ENCODE measurements at regions not wholly inside any gene's neighbourhood (a gene's known extent, or its start where the extent isn't known, plus 50 kb on each side); places are given as distances from the start of the nearest gene placed in this dataset.

GRCh38 chr6:105791583-105792318 lies 294.4 kb upstream of the PRDM1 start:
- H3K27ac ChIP-seq (replicated peaks): no peak overlapping the region
- DNase-seq: no peak
- TF ChIP-seq CTCF (IDR thresholded peaks at IDR 0.05; ENCODE audit: borderline replicate concordance): no peak
- no peak overlapping the region for H3K4me3 ChIP-seq
- no peaks in the 10 kb centered on the region for H3K27me3 ChIP-seq (ENCODE audit: low read depth)
- intact Hi-C loops (cut with micrococcal nuclease): no loop called here
- no peaks in the 10 kb centered on the region for H3K36me3 ChIP-seq
- no peaks in the 10 kb centered on the region for H3K9me3 ChIP-seq (replicated peaks)
- H3K4me1 ChIP-seq: peaks cover 13% of the 10 kb centered on the region

- intact Hi-C loops (cut with micrococcal nuclease): no loop called here
Observed at GRCh38 chr6:105791179-105791578, 295.0 kb upstream of the PRDM1 start.

GRCh38 chr6:105790635-105791034 lies 295.5 kb upstream of the PRDM1 start:
- no peak overlapping the region for H3K27ac ChIP-seq (replicated peaks)
- intact Hi-C loops (cut with micrococcal nuclease): no loop called here
- no peak for DNase-seq
- H3K27me3 ChIP-seq (ENCODE audit: low read depth): no peaks in the 10 kb centered on the region
- no peak overlapping the region for H3K4me3 ChIP-seq
- no peak for TF ChIP-seq CTCF (IDR thresholded peaks at IDR 0.05; ENCODE audit: borderline replicate concordance)
- H3K4me1 ChIP-seq: peaks cover 13% of the 10 kb centered on the region
- H3K36me3 ChIP-seq: no peaks in the 10 kb centered on the region
- no peaks in the 10 kb centered on the region for H3K9me3 ChIP-seq (replicated peaks)

More at GRCh38 chr6:105791179-105791578, 295.0 kb upstream of the PRDM1 start:
- H3K4me1 ChIP-seq: peaks cover 13% of the 10 kb centered on the region
- H3K36me3 ChIP-seq: no peaks in the 10 kb centered on the region
- no peak for TF ChIP-seq CTCF (IDR thresholded peaks at IDR 0.05; ENCODE audit: borderline replicate concordance)
- no peaks in the 10 kb centered on the region for H3K9me3 ChIP-seq (replicated peaks)
- H3K4me3 ChIP-seq: no peak overlapping the region
- no peaks in the 10 kb centered on the region for H3K27me3 ChIP-seq (ENCODE audit: low read depth)
- DNase-seq: no peak
- H3K27ac ChIP-seq (replicated peaks): no peak overlapping the region

GRCh38 chr6:105789935-105790334 lies 296.2 kb upstream of the PRDM1 start:
- DNase-seq: no peak
- intact Hi-C loops (cut with micrococcal nuclease): no loop called here
- Histone ChIP-seq H3K4me3 (no peak overlapping the region), H3K27me3 (ENCODE audit: low read depth) (no peaks in the 10 kb centered on the region), H3K36me3 (no peaks in the 10 kb centered on the region), H3K9me3 (replicated peaks) (no peaks in the 10 kb centered on the region), H3K4me1 (peaks cover 13% of the 10 kb centered on the region), H3K27ac (replicated peaks) (no peak overlapping the region)
- TF ChIP-seq CTCF (IDR thresholded peaks at IDR 0.05; ENCODE audit: borderline replicate concordance): no peak

GRCh38 chr6:105787747-105788146 lies 298.4 kb upstream of the PRDM1 start:
- TF ChIP-seq CTCF (IDR thresholded peaks at IDR 0.05; ENCODE audit: borderline replicate concordance): no peak
- DNase-seq: no peak
- Histone ChIP-seq H3K4me3 (no peak overlapping the region), H3K27me3 (ENCODE audit: low read depth) (no peaks in the 10 kb centered on the region), H3K27ac (replicated peaks) (no peak overlapping the region), H3K4me1 (peaks cover 5% of the 10 kb centered on the region), H3K9me3 (replicated peaks) (no peaks in the 10 kb centered on the region), H3K36me3 (no peaks in the 10 kb centered on the region)
- intact Hi-C loops (cut with micrococcal nuclease): no loop called here

Measured in left ventricle myocardium inferior (tissue), 1 donor.